ENCODE measurements at regions not wholly inside any gene's neighbourhood (a gene's known extent, or its start where the extent isn't known, plus 50 kb on each side); places are given as distances from the start of the nearest gene placed in this dataset.

DNA sequence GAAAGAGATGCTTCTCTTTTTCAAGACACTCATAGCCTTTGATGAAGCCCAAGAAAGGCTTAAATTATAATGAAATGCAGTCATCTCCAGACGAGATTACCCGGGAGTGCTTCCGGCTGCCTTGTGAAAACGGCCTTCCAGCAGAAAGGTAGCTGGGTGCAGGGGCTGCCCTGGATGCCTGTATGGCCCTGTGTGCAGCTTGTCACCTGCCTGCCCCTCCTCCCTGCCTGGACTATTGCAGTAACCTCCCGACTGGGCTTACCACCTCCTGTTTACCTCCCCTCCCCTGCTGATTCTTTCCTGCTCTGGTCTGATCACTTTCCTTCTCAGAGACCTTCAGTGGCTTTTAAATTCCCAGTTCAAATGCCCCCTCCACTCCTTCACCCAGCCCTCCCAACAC, 126.4 kb upstream of the SYT13 start:
- ChIA-PET CTCF (interaction anchor here (0.9 kb wide), 1 partner anchor 27 kb away, joined by 3 read pairs; no protein-coding TSS in a partner anchor), POLR2A (no interaction called here)
- H3K9me3 ChIP-seq = no peaks in the 10 kb centered on the region
- Mint-ChIP-seq H3K4me1 (ENCODE audit: low read depth, unreplicated experiment) (no peaks in the 10 kb centered on the region), H3K27ac (ENCODE audit: unreplicated experiment) (no peak overlapping the region), H3K9me3 (ENCODE audit: unreplicated experiment) (no peaks in the 10 kb centered on the region), H3K27me3 (ENCODE audit: insufficient read depth, unreplicated experiment) (peaks cover 4% of the 10 kb centered on the region), H3K4me3 (ENCODE audit: unreplicated experiment) (no peak overlapping the region), H3K36me3 (ENCODE audit: insufficient read depth, unreplicated experiment) (no peaks in the 10 kb centered on the region)
- BruUV-seq (replicated peaks) = no TSS peak
- intact Hi-C loops (cut with micrococcal nuclease; ENCODE audit: unreplicated experiment) = no loop called here
- TF ChIP-seq, protein P1, sequence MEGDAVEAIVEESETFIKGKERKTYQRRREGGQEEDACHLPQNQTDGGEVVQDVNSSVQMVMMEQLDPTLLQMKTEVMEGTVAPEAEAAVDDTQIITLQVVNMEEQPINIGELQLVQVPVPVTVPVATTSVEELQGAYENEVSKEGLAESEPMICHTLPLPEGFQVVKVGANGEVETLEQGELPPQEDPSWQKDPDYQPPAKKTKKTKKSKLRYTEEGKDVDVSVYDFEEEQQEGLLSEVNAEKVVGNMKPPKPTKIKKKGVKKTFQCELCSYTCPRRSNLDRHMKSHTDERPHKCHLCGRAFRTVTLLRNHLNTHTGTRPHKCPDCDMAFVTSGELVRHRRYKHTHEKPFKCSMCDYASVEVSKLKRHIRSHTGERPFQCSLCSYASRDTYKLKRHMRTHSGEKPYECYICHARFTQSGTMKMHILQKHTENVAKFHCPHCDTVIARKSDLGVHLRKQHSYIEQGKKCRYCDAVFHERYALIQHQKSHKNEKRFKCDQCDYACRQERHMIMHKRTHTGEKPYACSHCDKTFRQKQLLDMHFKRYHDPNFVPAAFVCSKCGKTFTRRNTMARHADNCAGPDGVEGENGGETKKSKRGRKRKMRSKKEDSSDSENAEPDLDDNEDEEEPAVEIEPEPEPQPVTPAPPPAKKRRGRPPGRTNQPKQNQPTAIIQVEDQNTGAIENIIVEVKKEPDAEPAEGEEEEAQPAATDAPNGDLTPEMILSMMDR (IDR thresholded peaks at IDR 0.05; ENCODE audit: insufficient read depth in 1 of 2, low read depth in 1 of 2, low read length in 1 of 2, severe bottlenecking in 1 of 2, unreplicated experiment in 1 of 2) = no peak
- no peak for DNase-seq
- peaks cover 3% of the 10 kb centered on the region for H3K27me3 ChIP-seq (replicated peaks; ENCODE audit: control insufficient read depth, insufficient read depth, low read length)
- no peak overlapping the region for H3K4me3 ChIP-seq (ENCODE audit: low read depth, low read length)
- no peaks in the 10 kb centered on the region for H3K36me3 ChIP-seq (ENCODE audit: control insufficient read depth, insufficient read depth, low read length)
- no peaks in the 10 kb centered on the region for H3K4me1 ChIP-seq

- CTCF ChIA-PET = interaction anchor here (0.9 kb wide), 1 partner anchor 27 kb away, joined by 3 read pairs; no protein-coding TSS in a partner anchor
These were observed 125.9 kb upstream of the SYT13 start for GRCh38 chr11:45412051-45412471.

DNA sequence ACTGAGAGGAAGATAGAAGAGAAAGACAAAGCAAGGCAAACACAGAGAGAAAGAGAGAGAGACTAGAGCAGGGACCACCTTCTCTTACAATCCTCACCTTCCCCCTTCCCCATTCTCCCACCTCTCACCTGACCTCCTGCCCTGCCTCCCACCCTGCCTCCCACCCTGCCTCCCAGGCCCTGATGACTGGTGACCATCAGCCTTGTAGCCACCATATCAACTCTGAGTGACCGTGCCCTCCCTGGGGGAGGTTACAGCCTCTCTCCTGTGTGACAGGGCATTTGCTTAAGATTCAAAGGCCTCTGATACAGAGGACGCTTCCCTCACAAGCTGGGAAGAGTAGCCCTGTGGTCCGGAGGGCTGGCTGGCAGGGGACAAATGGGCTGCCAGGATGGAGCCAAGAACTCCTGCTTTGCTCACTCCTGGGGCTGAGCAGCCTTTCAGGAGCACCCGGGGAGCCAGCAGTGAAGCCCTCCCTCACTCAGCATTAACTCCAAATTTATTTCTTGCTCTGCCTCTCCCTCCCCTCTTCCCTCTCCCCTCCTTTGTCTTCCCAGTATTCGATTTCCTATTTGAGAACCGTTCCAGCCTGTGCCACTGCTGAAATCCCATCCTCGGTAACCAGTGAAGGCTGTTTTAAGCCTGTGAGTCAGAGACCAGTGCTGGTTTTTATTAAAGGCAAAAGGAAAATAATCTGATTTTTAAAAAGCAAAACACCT, 125.2 kb upstream of the SYT13 start:
- Mint-ChIP-seq H3K36me3 (ENCODE audit: insufficient read depth, unreplicated experiment) (no peaks in the 10 kb centered on the region), H3K27me3 (ENCODE audit: insufficient read depth, unreplicated experiment) (peaks cover 5% of the 10 kb centered on the region), H3K9me3 (ENCODE audit: unreplicated experiment) (no peaks in the 10 kb centered on the region), H3K27ac (ENCODE audit: unreplicated experiment) (no peak overlapping the region), H3K4me3 (ENCODE audit: unreplicated experiment) (no peak overlapping the region), H3K4me1 (ENCODE audit: low read depth, unreplicated experiment) (no peaks in the 10 kb centered on the region)
- no peaks in the 10 kb centered on the region for H3K4me1 ChIP-seq
- ChIA-PET CTCF (no interaction called here), POLR2A (no interaction called here)
- H3K36me3 ChIP-seq (ENCODE audit: control insufficient read depth, insufficient read depth, low read length) = no peaks in the 10 kb centered on the region
- no TSS peak for BruUV-seq (replicated peaks)
- no peak overlapping the region for H3K4me3 ChIP-seq (ENCODE audit: low read depth, low read length)
- H3K27me3 ChIP-seq (replicated peaks; ENCODE audit: control insufficient read depth, insufficient read depth, low read length) = peaks cover 3% of the 10 kb centered on the region
- no peak for DNase-seq
- intact Hi-C loops (cut with micrococcal nuclease; ENCODE audit: unreplicated experiment) = no loop called here
- TF ChIP-seq, protein P1 (IDR thresholded peaks at IDR 0.05; ENCODE audit: insufficient read depth in 1 of 2, low read depth in 1 of 2, low read length in 1 of 2, severe bottlenecking in 1 of 2, unreplicated experiment in 1 of 2) = no peak
- no peaks in the 10 kb centered on the region for H3K9me3 ChIP-seq

More at GRCh38 chr11:45412051-45412471, 125.9 kb upstream of the SYT13 start:
- TF ChIP-seq, protein P1 (IDR thresholded peaks at IDR 0.05; ENCODE audit: insufficient read depth in 1 of 2, low read depth in 1 of 2, low read length in 1 of 2, severe bottlenecking in 1 of 2, unreplicated experiment in 1 of 2) = no peak
- Histone ChIP-seq H3K27me3 (replicated peaks; ENCODE audit: control insufficient read depth, insufficient read depth, low read length) (peaks cover 3% of the 10 kb centered on the region), H3K36me3 (ENCODE audit: control insufficient read depth, insufficient read depth, low read length) (no peaks in the 10 kb centered on the region), H3K9me3 (no peaks in the 10 kb centered on the region), H3K4me1 (no peaks in the 10 kb centered on the region), H3K4me3 (ENCODE audit: low read depth, low read length) (no peak overlapping the region)
- no TSS peak for BruUV-seq (replicated peaks)
- intact Hi-C loops (cut with micrococcal nuclease; ENCODE audit: unreplicated experiment) = no loop called here
- DNase-seq = no peak
- H3K4me1 Mint-ChIP-seq (ENCODE audit: low read depth, unreplicated experiment) = no peaks in the 10 kb centered on the region
- H3K4me3 Mint-ChIP-seq (ENCODE audit: unreplicated experiment) = no peak overlapping the region
- H3K27me3 Mint-ChIP-seq (ENCODE audit: insufficient read depth, unreplicated experiment) = peaks cover 5% of the 10 kb centered on the region
- no peak overlapping the region for H3K27ac Mint-ChIP-seq (ENCODE audit: unreplicated experiment)
- H3K36me3 Mint-ChIP-seq (ENCODE audit: insufficient read depth, unreplicated experiment) = no peaks in the 10 kb centered on the region
- POLR2A ChIA-PET = no interaction called here
- H3K9me3 Mint-ChIP-seq (ENCODE audit: unreplicated experiment) = no peaks in the 10 kb centered on the region

Measured in Caco-2 (cell line).